Stomach (tissue), 4 donors: ENCODE measurements at regions not wholly inside any gene's neighbourhood (a gene's known extent, or its start where the extent isn't known, plus 50 kb on each side); places are given as distances from the start of the nearest gene placed in this dataset.

ENCODE experiments used
- CTCF ChIP-seq, 7 experiments: fragments of 450-650 bp in 4 of 7; fragments of 200-600 bp in 3 of 7; sonication (generic) in 3 of 7; IDR thresholded peaks; one replicate each; pipeline ENCODE4 v1.5.1; 2016 to 2019; ENCODE audit warnings: antibody characterized with exemption in 7 of 7, control low read depth in 2 of 7, mild to moderate bottlenecking in 1 of 7
- EP300 ChIP-seq: sonication (generic); formaldehyde crosslinking; IDR thresholded peaks from one replicate; pipeline ENCODE4 v1.6.1; 2017; ENCODE audit warnings: antibody characterized with exemption
- POLR2A ChIP-seq, 4 donors: fragments of 450-650 bp; IDR thresholded peaks; one replicate each; pipeline ENCODE4 v1.6.1; 2016; ENCODE audit warnings: antibody characterized with exemption in 4 of 4, control low read depth in 2 of 4, mild to moderate bottlenecking in 1 of 4, moderate library complexity in 1 of 4
- POLR2AphosphoS5 ChIP-seq, 3 donors: sonication (generic); formaldehyde crosslinking; IDR thresholded peaks; one replicate each; pipeline ENCODE4 v1.6.1; 2016; ENCODE audit warnings: antibody characterized with exemption in 3 of 3

DNA sequence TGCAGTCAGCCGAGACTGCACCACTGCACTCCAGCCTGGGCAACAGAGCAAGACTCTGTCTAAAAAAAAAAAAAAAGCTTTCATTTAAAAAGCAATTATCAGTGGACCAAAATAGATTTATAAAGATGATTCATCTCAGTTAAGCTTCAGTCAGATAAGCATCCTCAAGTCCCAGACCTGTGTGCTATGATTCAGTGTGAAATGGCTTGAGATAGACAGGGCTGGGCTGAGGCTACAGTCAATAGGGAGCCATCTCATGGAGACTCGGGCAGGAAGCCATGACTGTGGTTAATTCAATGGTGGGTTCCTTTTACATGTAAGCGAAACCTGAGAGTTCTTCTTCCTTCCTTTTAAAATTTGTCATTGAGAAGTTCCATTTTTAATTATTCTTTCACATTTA, 276.0 kb downstream of the TFAP2A start:
- TF ChIP-seq CTCF (IDR thresholded peaks at IDR 0.05): no peak
- TF ChIP-seq EP300: no peak
- TF ChIP-seq POLR2AphosphoS5 (IDR thresholded peaks at IDR 0.05): no peak
- no peak for TF ChIP-seq POLR2A (IDR thresholded peaks at IDR 0.05)
